HG02884 (cell line): ENCODE measurements at regions not wholly inside any gene's neighbourhood (a gene's known extent, or its start where the extent isn't known, plus 50 kb on each side); places are given as distances from the start of the nearest gene placed in this dataset.
"Not testable (repeated sequence)": the region's sequence is repeated elsewhere in the genome, so short reads cannot be mapped to it uniquely, and the experiment has no call there.

Experiments used
- ATAC-seq: cut with Tn5 transposase; IDR thresholded peaks from one replicate; pipeline ENCODE4 v1.9.1; 2021; ENCODE audit warnings: mild to moderate bottlenecking, moderate library complexity; ENCODE audit not compliant: unreplicated experiment

DNA sequence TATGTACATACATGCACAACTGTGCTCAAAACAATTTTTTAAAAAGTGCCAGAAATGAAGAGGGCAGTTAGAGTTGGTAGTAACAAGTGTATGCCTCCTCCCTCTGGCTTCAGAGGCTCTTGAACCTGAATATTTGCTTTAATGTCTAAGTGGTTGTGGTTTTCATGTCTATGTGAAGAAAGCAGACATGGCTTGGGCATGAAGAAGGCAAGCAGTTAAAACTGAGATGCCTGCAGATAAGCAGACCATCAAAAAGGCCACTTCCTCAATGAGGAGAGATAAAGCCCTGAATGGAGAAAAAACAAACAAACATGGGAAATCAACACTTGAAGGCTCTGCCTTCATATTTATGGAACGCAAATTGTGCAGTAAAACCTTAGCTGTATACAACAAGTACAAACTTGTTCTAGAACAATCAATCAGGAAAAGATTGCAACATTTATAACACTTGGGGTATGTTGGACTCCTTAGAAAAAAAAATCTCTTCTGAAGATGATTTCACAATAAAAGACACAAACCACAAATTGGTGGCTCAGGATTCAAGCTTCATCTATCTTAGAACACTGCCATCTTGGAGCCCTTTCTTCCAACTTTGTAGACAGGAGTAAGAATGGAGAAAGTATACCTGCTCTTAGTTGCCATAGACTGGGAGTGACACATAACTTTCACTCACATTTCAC is 52.7 kb upstream of the PLA2G4A start:
- no peak for ATAC-seq

DNA sequence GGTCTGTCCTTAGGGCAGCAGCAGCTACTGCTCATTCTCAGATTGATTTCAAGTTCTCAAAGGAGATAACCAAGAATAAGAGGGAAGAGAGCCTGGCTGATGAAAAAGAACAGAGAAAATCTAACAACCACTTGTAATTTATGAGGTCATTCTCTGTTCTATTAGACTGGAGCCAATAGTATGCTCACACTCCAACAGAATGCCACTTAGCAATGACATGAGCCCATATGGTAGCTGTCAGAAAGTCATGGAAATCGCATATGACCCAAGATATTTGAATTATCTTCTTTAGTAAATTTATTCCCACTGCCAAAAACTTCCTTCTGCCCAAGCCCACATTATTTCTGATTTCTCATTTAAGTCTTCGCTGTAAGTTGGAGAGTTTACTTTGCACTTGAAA is 53.7 kb upstream of the PLA2G4A start:
- no peak for ATAC-seq

DNA sequence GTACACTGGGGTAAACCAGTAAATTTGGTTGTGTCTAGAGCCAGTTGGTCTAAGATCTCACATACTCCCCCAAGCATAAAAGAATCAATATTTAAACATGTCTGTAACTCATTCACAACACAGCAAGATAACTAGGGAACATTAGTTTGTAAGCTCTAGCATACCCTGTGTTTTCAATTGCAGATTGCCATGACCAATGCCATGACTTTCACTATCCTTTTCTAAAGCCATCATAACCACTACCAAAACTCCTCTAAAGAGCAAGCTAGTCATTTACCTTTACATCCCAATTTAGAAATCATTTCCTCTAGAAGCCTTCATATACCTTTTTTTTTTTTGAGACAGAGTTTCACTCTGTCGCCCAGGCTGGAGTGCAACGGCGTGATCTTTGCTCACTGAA is 56.5 kb upstream of the PLA2G4A start:
- no peak for ATAC-seq

DNA sequence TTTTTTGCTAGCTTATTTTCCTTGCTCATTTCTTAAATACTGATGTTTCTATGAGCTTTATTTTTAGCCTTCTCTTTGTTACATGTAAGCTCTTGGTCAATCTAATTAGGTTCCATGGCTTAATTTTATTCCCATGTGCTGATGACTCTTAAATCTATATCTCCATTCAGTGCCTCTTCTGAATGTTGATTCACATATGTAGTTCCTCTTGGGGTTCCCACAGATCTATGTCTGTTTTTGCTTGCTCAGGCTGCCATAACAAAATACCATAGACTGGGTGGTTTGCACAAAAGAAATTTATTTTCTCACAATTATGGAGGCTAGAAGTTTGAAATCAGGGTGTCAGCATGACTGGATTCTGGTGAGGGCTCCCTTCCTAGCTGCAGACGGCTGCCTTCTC is 58.3 kb upstream of the PLA2G4A start:
- ATAC-seq: no peak

DNA sequence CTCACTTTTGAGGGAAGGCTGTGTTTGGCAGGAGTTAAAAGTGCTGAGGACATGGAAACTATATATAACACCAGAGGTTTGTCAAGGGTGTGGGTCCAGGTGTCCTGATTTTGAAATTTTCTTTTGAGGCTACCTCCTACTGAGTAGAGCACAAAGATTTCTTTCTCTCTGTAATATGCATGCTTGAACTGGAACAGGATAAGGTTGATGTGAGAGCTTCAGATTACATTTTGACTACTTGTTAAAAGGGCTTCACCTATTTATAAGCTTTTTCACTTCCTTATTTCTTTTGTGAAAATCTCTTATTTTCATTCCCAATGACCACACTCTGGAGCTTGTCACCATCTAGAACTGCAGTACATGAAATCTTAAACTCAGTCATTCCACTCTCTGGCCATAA is 59.8 kb upstream of the PLA2G4A start:
- peak; percentile 85 for ATAC-seq

DNA sequence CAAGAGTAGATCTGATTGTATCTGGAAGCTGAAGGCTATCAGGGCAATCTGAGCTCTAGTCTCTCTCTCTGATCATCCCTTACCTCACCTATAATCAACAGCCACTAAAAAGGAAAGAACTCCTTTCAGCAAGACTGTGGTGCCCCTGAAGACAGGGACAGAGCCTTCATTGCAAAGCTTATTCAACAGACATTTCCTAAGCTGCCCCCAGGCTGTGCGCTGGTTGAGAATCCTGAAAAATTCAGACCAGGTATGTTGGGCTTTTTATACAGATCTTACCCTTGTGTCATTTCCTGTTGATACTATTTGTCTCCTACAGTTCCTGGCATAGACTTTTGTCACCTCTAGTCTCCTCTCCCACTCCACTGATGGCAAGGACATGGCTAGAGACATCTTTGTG is 63.3 kb upstream of the PLA2G4A start:
- ATAC-seq: no peak

DNA sequence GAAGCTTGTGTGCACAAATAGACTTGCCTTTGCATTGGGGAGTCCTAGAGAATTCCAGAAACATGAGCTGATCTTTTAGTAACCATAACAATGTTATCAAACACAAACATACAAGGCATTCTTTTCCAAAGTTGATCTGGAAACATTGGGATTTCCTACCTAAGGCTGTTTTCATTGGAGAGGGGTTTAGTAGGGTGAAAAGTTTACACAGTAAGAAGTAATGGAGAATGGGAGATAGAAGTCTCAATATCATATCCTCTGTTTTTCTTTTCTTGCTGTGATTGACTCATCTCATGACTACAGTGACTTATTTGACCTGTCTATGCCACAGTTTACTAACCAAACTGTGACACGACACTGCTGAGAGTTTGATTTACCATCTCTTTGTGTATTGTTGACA is 65.6 kb upstream of the PLA2G4A start:
- peak; percentile 85 for ATAC-seq

DNA sequence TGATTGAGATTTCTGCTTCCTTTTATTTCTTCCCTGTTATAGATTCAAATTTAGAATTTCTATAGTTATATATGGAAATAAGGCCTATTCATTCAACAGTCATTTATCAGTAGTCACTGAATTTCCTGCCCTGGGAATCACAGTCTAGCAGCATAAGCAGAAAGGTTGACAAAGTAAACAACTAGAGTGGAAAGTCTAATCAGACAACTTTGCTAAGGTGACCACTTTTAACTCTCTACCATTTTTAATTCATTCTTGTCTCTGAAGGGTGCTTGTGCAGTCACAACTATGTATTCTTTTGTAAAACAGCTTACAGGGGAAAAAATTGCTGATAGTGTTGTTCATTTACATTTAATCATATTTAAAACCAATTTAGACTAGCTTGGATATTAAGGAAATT is 66.1 kb upstream of the PLA2G4A start:
- ATAC-seq: no peak

DNA sequence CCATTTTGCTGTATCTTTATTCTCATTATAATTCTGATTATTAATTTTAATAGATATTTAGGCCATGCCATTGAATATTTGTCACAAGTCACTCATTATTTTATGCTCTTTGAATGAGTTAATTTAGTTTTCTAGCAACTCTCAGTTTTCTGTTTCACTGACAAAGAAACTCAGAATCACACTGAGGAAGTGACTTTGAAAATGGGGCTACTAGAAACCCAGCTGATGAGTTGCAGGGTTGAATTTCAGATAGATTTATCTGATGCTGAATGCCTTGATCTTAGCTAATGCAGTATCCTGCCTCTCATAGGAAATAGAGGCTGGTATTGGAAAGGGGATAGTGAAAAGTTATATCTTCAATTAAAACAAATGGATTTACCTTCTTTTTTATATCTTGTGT is 67.4 kb upstream of the PLA2G4A start:
- ATAC-seq: peak; percentile 40

DNA sequence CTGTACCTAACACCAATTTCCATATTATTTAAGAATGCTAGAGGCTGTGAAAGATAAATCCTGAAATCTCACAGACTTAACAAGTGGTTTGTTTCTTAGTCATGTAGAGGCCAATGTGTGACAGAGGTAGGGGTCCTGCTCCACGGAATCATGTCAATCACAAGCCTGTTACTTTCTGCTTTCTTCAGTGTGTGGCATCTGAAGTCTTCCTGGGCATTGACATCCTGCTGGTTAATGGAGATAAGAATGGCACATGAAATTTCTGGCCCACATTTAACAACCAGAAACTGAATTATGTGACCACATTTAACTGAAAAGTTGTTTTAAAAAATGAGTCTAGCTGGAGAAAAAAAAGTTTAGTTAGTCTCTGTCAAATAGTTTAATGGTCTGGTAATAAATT is 68.3 kb upstream of the PLA2G4A start:
- no peak for ATAC-seq

DNA sequence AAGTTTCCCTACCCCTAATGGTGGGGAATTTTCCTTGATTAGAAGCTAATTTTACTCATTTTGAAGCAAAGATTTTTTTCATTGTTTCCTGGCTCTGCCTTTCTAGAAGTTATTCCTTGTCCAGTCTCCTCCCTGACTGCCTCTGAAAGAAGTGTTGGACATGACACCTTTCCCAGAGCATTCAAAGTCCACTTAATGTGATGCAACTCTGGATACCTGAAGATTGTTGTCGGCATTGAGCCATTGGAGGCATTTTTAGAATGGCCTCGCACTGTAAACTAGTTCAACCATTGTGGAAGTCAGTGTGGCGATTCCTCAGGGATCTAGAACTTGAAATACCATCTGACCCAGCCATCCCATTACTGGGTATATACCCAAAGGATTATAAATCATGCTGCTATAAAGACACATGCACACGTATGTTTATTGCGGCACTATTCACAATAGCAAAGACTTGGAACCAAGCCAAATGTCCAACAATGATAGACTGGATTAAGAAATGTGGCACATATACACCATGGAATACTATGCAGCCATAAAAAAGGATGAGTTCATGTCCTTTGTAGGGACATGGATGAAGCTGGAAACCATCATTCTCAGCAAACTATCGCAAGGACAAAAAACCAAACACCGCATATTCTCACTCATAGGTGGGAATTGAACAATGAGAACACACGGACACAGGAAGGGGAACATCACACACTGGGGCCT is 69.7 kb upstream of the PLA2G4A start:
- ATAC-seq: not testable (repeated sequence)

DNA sequence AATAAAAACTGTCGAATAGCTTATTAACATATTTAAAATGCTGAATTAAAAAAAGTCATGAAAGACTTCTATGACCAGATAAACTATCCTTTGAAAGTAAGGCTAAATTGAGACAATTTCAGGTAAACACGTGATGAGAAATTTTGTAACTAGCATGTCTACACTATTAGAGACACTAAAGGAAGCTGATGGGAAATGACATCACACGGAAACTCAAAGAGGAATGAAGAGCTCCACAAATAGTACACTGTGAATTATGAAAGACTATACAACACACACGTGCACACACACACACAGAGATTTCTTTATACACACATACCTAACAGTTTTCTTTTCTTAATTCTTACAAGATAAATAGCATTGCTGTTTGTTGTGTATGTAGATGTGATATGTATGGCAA is 70.9 kb upstream of the PLA2G4A start:
- no peak for ATAC-seq

DNA sequence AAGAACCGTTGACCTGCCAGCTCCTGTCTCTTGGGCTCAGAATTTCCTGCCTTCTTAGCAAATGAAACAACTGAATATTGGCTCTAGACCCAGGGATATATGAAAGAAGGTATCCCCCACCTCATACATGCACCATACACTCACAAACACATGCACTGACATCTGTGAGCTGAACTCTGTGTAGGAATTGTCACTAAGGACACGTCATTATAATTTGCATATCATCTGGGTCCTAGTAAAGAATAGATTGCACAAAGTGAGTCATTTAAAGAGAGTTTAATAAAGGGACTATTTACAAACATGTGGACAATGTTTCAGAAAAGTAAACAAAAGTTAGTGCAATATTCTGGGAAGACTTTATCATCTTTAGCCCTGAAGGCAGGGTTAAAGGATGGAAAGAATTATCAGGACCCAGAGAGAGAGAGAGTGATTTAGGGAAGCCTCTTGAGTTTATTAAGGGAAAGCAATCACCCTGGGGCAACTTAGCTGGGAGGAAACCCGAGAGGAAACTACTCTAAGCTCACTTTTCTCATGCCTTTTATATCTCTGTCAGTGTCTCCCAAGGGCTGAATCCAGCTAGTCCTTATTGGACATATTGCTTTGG is 74.1 kb upstream of the PLA2G4A start:
- no peak for ATAC-seq

DNA sequence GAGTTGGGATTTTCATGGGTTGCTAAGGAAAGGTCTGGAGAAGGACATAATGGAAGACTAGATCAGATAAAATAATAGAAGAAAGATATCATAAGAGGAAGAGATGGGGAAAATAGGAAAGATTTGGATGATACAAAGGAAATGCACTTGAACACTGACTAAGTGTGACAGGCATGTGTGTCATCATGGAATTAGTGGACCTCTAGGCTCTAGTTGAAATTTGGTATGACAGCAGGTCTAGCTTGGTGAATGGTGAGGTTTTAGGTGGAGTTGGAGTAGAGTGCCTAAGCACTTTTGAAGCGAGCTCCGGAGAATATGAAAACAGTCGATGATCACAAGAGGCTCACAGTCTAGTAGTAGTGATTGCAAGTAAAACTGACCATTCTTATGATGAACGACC is 73.0 kb upstream of the PTGS2 start:
- no peak for ATAC-seq

DNA sequence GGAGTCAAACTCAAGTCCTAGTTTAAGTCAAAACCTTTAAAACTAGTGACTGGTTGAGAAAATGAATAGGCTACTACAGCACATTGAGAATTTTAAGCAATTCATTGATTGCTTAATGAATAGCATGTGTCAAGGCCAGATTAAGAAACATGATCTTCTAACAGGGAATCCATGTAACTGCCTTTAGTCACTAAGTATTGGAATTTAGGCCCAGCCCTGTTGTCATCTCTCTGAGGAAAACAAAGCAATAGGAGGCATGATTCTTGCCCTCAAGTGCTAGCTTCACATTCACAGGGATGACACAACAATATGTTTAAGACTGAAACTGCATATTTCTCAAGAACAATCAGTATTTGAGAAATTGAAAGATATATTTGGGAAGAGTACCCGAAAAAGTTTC is 70.0 kb upstream of the PTGS2 start:
- ATAC-seq: no peak

DNA sequence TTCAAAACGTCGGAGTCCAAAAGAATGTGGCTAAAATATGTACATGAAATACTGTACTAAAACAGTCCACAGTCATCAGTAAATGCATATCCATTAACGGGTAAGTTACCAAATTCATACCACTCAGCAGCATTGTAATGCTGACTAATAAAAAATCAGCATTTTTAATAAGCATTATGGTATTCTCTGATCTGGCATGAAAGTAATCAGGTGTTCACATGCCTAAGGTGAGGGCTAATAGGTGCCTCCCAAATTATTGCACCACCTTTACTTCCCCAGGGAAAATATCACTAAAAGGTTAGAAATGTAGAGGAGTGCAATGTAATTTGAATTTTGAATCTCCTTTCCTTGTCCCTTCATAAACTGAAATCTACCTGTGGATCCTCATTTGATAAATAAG is 69.6 kb upstream of the PTGS2 start:
- no peak for ATAC-seq

DNA sequence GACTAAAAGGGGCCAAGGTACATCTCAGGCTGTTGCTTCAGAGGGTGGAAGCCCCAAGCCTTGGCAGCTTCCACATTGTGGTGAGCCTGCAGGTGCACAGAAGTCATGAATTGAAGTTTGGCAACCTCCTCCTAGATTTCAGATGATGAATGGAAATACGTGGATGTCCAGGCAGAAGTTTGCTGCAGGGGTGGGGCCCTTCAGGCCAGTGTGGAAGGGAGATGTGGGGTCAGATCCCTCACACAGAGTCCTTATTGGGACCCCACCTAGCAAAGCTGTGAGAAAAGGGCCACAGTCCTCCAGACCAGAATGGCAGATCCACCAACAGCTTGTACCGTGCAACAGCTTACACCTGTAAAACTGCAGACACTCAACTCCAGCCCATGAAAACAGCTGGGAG is 67.4 kb upstream of the PTGS2 start:
- ATAC-seq: no peak

DNA sequence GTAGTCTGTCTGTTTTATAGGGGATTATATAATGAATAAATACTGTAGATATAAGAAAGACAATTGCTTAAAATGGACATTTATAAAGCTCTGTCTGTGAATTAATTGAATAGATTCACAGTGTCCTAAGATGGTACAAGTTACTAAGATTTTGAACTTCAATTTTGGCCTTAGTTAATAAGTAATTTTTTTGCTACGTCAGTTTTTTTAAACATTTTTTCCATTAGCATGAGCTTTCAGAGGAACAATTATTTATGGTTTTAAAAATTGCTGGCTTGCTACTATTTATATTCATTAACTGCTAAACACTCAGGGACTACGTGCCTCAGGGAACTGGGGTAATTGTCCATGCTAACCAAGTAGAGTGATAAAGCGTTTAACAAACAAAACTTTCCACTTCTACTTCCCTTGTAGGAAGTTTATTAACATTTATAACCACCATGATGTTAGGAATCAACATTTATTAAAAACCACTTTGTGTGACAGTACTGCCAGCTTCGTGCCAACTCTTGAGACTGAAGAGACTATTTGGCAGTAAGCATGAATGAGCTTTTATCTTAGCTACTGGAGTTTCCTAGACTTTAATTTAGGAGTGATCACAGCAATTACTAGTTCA is 65.4 kb upstream of the PTGS2 start:
- ATAC-seq: no peak

DNA sequence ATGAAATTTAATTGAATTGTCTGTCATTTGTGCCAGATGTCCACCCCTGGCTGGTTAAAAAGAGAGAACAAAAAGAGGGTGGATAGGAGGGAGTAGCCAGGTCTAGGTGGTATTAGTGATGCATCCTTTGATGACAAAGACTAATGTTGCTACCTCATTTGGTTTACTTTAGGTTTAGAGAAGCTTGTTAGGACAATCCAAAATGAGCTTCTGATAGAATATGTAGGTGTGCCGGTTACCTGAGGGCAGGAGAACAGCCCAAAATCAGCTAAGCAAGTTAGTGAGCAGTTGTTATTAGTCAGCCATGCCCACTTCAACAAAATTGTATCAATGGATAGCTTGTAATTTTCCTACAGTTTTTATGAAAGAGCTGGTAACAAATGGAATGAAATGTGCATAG is 61.4 kb upstream of the PTGS2 start:
- no peak for ATAC-seq

DNA sequence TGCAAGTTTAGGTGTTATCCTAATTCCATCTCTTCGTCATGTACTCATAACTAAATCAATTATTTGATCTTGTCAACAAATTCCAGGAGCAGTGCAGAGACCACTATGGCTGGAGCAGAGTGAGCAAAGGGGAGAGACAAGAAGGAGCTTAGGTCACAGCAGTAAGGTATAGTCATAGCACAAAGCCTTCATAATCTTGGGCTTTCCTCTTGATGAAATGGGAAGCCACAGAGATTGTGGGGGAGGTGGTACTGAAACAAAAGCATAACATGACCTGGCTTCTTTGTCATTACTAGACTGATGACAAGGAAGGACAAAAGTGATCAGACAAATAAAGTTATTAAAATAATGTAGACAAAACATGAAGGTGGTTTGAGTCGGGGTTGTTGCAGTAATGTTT is 60.1 kb upstream of the PTGS2 start:
- ATAC-seq: peak; percentile 75

DNA sequence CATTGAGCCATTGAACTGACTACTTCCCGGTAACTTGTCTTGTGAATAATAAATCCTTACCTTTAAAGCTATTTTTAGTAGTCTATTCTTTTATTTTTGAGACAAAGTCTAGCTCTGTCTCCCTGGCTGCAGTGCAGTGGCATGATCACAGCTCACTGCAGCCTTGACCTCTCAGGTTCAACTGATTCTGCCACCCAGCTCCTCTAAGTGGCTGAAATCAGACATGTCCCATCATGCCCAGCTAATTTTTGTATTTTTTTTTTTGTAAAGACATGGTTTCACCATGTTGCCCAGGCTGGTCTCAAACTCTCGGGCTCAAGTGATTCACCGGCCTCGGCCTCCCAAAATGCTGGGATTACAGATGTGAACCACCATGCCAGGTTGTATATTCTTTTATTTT is 59.3 kb upstream of the PTGS2 start:
- no peak for ATAC-seq

DNA sequence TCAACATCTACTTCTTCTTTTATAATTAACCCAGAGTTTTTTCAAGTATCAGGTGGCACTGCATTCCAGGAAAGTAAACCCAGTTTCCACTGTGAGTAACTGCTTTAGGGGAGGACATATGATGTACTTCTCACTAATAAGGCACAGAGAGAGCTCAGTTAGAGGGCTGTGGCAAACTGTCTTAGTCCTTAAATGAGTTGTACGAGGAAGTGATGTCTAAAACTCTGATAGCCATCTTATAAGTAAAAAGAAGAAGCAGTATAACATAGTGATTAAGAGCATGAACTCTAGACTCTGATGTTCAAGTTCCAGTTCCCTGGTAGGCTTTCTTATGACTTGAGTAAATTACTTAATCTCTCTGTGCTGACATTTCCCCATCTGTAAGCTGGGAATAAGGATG is 58.7 kb upstream of the PTGS2 start:
- ATAC-seq: peak; percentile 88
